ENCODE measurements at regions not wholly inside any gene's neighbourhood (a gene's known extent, or its start where the extent isn't known, plus 50 kb on each side); places are given as distances from the start of the nearest gene placed in this dataset.

DNA sequence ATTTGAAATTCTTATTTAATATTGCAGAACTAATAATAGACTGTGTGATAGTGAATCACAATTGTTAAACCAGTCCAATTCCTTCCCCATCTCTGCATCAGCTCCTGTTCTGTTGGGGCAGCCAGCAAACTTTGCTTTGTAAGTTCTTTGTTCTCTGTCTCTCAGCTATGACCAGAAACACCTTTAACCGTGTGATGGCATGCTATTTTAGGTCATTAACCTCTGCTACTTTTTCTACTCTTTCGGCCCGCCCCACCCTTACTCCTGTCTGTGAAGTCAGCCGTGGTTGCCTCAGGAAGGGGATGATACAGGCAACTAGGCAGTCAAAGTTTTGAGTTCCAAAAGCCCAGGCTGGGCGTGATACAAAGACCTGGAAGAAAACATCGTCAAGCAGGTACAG is 51.3 kb upstream of the EGFL6 start:
- Mint-ChIP-seq H3K4me1 (ENCODE audit: low read depth, unreplicated experiment) (no peaks in the 10 kb centered on the region), H3K4me3 (ENCODE audit: unreplicated experiment) (no peak overlapping the region), H3K27me3 (ENCODE audit: unreplicated experiment) (no peaks in the 10 kb centered on the region), H3K27ac (ENCODE audit: unreplicated experiment) (no peak overlapping the region), H3K9me3 (ENCODE audit: unreplicated experiment) (no peaks in the 10 kb centered on the region), H3K36me3 (ENCODE audit: unreplicated experiment) (no peaks in the 10 kb centered on the region)
- TF ChIP-seq, protein P1, sequence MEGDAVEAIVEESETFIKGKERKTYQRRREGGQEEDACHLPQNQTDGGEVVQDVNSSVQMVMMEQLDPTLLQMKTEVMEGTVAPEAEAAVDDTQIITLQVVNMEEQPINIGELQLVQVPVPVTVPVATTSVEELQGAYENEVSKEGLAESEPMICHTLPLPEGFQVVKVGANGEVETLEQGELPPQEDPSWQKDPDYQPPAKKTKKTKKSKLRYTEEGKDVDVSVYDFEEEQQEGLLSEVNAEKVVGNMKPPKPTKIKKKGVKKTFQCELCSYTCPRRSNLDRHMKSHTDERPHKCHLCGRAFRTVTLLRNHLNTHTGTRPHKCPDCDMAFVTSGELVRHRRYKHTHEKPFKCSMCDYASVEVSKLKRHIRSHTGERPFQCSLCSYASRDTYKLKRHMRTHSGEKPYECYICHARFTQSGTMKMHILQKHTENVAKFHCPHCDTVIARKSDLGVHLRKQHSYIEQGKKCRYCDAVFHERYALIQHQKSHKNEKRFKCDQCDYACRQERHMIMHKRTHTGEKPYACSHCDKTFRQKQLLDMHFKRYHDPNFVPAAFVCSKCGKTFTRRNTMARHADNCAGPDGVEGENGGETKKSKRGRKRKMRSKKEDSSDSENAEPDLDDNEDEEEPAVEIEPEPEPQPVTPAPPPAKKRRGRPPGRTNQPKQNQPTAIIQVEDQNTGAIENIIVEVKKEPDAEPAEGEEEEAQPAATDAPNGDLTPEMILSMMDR (IDR thresholded peaks at IDR 0.05; ENCODE audit: partially characterized antibody, unreplicated experiment) = no peak
- DNase-seq = no peak

DNA sequence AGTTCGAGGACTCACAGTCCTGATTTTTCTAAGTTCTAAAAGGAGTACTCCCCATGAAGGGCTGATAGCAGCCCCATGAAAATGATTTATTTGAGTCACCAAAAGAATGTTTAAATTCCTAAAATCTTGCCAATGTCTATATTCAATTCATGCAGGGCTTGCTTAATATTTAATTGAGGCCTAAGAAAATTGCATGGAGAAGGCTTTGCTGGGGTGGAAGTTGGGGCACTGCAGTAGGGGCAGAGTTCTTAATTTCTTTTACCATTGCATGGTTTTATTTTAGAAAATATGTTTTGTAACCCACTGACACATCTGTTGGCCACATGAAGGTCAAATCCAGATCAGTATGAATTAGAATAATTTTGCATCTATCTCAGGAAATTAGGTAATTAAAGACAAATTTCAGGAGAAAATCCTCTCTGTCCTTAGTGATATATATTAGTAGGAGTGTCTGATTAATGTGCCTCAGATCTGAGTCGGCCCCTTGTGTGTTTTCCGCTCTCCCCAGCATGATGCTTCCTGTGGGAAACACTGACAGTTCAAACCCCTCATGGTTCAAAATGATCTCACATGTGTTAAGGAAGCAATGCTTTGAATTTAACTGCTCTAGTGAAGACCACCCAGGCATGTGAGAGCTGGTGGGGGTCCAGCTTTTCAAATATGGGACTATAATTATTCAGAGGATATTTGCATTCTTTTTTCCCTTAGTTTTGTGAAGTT is 54.0 kb upstream of the EGFL6 start:
- Mint-ChIP-seq H3K27ac (ENCODE audit: unreplicated experiment) (no peak overlapping the region), H3K9me3 (ENCODE audit: unreplicated experiment) (no peaks in the 10 kb centered on the region), H3K4me3 (ENCODE audit: unreplicated experiment) (no peak overlapping the region), H3K36me3 (ENCODE audit: unreplicated experiment) (no peaks in the 10 kb centered on the region), H3K27me3 (ENCODE audit: unreplicated experiment) (no peaks in the 10 kb centered on the region), H3K4me1 (ENCODE audit: low read depth, unreplicated experiment) (no peaks in the 10 kb centered on the region)
- TF ChIP-seq, protein P1 (IDR thresholded peaks at IDR 0.05; ENCODE audit: partially characterized antibody, unreplicated experiment) = no peak
- no peak for DNase-seq

DNA sequence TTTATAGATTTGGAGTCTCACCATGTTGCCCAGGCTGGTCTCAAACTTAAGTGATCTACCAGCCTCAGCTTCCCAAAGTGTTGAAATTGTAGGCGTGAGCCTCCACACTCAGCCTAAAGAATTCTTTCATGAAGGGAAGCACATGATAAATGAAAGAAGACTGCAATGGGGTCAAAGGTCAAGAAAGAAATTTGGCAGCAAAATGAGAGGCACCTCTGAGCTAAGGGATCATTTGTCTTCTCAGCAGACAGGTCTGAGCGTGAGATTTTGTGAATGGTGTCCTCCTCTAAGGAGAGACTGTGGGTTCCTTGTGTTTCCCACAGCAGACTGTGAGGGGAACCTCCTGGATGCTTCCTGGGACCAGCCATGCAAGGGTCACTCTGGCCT is 57.5 kb upstream of the EGFL6 start:
- H3K4me3 Mint-ChIP-seq (ENCODE audit: unreplicated experiment) = no peak overlapping the region
- no peak for DNase-seq
- H3K27me3 Mint-ChIP-seq (ENCODE audit: unreplicated experiment) = no peaks in the 10 kb centered on the region
- H3K4me1 Mint-ChIP-seq (ENCODE audit: low read depth, unreplicated experiment) = no peaks in the 10 kb centered on the region
- no peak overlapping the region for H3K27ac Mint-ChIP-seq (ENCODE audit: unreplicated experiment)
- TF ChIP-seq, protein P1 (IDR thresholded peaks at IDR 0.05; ENCODE audit: partially characterized antibody, unreplicated experiment) = no peak
- H3K9me3 Mint-ChIP-seq (ENCODE audit: unreplicated experiment) = no peaks in the 10 kb centered on the region
- no peaks in the 10 kb centered on the region for H3K36me3 Mint-ChIP-seq (ENCODE audit: unreplicated experiment)

GRCh38 chrX:13511241-13511943 is 58.0 kb upstream of the EGFL6 start:
- DNase-seq = no peak
- no peaks in the 10 kb centered on the region for H3K27me3 Mint-ChIP-seq (ENCODE audit: unreplicated experiment)
- no peak overlapping the region for H3K4me3 Mint-ChIP-seq (ENCODE audit: unreplicated experiment)
- no peaks in the 10 kb centered on the region for H3K36me3 Mint-ChIP-seq (ENCODE audit: unreplicated experiment)
- H3K4me1 Mint-ChIP-seq (ENCODE audit: low read depth, unreplicated experiment) = no peaks in the 10 kb centered on the region
- TF ChIP-seq, protein P1 (IDR thresholded peaks at IDR 0.05; ENCODE audit: partially characterized antibody, unreplicated experiment) = no peak
- no peaks in the 10 kb centered on the region for H3K9me3 Mint-ChIP-seq (ENCODE audit: unreplicated experiment)
- no peak overlapping the region for H3K27ac Mint-ChIP-seq (ENCODE audit: unreplicated experiment)

DNA sequence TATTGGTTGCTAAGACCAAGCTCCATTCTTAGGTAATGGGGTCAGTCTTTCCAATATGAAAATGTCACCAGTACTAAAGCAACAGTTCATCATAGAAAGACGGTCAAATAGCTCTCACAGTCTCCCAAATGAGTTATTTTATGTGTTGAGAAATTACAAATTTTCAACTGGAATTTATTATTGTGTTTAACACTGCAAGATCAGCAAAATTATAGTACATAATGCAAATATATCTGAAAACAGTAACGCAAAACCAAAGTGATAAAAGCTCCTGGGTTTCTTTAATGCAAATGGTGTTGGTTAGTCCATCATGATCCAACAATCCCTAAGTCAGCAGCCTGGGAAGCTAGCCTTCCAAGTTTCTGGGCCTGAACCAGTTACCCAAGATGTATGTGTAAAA is 61.5 kb upstream of the EGFL6 start:
- DNase-seq = no peak
- TF ChIP-seq, protein P1 (IDR thresholded peaks at IDR 0.05; ENCODE audit: partially characterized antibody, unreplicated experiment) = no peak
- Mint-ChIP-seq H3K27ac (ENCODE audit: unreplicated experiment) (no peak overlapping the region), H3K4me3 (ENCODE audit: unreplicated experiment) (no peak overlapping the region), H3K27me3 (ENCODE audit: unreplicated experiment) (no peaks in the 10 kb centered on the region), H3K36me3 (ENCODE audit: unreplicated experiment) (no peaks in the 10 kb centered on the region), H3K9me3 (ENCODE audit: unreplicated experiment) (peaks cover 7% of the 10 kb centered on the region), H3K4me1 (ENCODE audit: low read depth, unreplicated experiment) (no peaks in the 10 kb centered on the region)
